ENCODE measurements at regions not wholly inside any gene's neighbourhood (a gene's known extent, or its start where the extent isn't known, plus 50 kb on each side); places are given as distances from the start of the nearest gene placed in this dataset.

DNA sequence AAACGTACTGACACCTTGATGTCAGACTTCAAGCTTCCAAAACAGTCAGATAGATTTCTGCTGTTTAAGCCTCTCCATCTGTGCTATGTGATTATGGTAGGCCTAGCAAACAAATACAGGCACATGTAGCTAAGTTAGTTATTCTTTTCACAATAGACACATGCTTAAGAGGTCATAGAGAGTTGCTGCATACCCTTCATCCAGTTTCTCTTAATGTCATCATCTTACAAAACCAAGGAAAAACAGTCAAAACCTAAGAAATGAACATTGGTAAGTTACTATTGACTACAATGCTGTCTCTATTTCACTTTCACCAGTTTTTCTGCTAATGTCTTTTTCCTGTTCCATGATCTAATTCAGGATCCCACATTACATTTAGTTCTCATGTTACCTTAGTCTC is 946.8 kb downstream of the TUSC7 start:
- TF ChIP-seq, protein P1, sequence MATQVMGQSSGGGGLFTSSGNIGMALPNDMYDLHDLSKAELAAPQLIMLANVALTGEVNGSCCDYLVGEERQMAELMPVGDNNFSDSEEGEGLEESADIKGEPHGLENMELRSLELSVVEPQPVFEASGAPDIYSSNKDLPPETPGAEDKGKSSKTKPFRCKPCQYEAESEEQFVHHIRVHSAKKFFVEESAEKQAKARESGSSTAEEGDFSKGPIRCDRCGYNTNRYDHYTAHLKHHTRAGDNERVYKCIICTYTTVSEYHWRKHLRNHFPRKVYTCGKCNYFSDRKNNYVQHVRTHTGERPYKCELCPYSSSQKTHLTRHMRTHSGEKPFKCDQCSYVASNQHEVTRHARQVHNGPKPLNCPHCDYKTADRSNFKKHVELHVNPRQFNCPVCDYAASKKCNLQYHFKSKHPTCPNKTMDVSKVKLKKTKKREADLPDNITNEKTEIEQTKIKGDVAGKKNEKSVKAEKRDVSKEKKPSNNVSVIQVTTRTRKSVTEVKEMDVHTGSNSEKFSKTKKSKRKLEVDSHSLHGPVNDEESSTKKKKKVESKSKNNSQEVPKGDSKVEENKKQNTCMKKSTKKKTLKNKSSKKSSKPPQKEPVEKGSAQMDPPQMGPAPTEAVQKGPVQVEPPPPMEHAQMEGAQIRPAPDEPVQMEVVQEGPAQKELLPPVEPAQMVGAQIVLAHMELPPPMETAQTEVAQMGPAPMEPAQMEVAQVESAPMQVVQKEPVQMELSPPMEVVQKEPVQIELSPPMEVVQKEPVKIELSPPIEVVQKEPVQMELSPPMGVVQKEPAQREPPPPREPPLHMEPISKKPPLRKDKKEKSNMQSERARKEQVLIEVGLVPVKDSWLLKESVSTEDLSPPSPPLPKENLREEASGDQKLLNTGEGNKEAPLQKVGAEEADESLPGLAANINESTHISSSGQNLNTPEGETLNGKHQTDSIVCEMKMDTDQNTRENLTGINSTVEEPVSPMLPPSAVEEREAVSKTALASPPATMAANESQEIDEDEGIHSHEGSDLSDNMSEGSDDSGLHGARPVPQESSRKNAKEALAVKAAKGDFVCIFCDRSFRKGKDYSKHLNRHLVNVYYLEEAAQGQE (IDR thresholded peaks at IDR 0.05; ENCODE audit: insufficient read depth in 1 of 2, low read depth in 2 of 2, low read length in 2 of 2), result no peak
- TF ChIP-seq SIN3A (IDR thresholded peaks at IDR 0.05; ENCODE audit: borderline replicate concordance, insufficient read depth, low read length) (no peak), POLR2AphosphoS5 (IDR thresholded peaks at IDR 0.05; ENCODE audit: low read depth, low read length) (no peak)

Measured in PFSK-1 (cell line).